ENCODE measurements at regions not wholly inside any gene's neighbourhood (a gene's known extent, or its start where the extent isn't known, plus 50 kb on each side); places are given as distances from the start of the nearest gene placed in this dataset.

DNA sequence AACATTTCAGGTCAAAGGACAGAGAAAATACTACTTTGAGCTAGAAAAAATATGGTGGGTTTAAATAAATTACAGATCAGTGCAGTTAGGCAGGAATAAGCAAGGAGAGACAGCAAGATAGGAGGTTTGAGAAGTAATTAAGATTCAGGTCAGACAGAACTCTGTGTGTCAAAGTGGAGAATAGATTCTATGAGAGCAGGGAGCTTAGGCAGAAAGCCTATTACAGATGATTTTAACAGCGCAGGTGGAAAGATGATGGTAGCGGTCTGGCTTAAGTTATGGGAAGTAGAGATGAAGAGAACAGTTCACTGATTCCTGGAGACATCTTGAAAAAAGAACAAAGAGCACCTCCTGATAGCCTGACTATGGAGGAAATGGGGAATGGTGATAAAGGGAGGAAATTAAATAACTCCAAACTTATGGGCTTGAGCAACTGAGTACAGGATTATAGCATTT lies 106.0 kb downstream of the APIP start (continued):
- TF ChIP-seq, protein P1, sequence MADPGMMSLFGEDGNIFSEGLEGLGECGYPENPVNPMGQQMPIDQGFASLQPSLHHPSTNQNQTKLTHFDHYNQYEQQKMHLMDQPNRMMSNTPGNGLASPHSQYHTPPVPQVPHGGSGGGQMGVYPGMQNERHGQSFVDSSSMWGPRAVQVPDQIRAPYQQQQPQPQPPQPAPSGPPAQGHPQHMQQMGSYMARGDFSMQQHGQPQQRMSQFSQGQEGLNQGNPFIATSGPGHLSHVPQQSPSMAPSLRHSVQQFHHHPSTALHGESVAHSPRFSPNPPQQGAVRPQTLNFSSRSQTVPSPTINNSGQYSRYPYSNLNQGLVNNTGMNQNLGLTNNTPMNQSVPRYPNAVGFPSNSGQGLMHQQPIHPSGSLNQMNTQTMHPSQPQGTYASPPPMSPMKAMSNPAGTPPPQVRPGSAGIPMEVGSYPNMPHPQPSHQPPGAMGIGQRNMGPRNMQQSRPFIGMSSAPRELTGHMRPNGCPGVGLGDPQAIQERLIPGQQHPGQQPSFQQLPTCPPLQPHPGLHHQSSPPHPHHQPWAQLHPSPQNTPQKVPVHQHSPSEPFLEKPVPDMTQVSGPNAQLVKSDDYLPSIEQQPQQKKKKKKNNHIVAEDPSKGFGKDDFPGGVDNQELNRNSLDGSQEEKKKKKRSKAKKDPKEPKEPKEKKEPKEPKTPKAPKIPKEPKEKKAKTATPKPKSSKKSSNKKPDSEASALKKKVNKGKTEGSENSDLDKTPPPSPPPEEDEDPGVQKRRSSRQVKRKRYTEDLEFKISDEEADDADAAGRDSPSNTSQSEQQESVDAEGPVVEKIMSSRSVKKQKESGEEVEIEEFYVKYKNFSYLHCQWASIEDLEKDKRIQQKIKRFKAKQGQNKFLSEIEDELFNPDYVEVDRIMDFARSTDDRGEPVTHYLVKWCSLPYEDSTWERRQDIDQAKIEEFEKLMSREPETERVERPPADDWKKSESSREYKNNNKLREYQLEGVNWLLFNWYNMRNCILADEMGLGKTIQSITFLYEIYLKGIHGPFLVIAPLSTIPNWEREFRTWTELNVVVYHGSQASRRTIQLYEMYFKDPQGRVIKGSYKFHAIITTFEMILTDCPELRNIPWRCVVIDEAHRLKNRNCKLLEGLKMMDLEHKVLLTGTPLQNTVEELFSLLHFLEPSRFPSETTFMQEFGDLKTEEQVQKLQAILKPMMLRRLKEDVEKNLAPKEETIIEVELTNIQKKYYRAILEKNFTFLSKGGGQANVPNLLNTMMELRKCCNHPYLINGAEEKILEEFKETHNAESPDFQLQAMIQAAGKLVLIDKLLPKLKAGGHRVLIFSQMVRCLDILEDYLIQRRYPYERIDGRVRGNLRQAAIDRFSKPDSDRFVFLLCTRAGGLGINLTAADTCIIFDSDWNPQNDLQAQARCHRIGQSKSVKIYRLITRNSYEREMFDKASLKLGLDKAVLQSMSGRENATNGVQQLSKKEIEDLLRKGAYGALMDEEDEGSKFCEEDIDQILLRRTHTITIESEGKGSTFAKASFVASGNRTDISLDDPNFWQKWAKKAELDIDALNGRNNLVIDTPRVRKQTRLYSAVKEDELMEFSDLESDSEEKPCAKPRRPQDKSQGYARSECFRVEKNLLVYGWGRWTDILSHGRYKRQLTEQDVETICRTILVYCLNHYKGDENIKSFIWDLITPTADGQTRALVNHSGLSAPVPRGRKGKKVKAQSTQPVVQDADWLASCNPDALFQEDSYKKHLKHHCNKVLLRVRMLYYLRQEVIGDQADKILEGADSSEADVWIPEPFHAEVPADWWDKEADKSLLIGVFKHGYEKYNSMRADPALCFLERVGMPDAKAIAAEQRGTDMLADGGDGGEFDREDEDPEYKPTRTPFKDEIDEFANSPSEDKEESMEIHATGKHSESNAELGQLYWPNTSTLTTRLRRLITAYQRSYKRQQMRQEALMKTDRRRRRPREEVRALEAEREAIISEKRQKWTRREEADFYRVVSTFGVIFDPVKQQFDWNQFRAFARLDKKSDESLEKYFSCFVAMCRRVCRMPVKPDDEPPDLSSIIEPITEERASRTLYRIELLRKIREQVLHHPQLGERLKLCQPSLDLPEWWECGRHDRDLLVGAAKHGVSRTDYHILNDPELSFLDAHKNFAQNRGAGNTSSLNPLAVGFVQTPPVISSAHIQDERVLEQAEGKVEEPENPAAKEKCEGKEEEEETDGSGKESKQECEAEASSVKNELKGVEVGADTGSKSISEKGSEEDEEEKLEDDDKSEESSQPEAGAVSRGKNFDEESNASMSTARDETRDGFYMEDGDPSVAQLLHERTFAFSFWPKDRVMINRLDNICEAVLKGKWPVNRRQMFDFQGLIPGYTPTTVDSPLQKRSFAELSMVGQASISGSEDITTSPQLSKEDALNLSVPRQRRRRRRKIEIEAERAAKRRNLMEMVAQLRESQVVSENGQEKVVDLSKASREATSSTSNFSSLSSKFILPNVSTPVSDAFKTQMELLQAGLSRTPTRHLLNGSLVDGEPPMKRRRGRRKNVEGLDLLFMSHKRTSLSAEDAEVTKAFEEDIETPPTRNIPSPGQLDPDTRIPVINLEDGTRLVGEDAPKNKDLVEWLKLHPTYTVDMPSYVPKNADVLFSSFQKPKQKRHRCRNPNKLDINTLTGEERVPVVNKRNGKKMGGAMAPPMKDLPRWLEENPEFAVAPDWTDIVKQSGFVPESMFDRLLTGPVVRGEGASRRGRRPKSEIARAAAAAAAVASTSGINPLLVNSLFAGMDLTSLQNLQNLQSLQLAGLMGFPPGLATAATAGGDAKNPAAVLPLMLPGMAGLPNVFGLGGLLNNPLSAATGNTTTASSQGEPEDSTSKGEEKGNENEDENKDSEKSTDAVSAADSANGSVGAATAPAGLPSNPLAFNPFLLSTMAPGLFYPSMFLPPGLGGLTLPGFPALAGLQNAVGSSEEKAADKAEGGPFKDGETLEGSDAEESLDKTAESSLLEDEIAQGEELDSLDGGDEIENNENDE (IDR thresholded peaks at IDR 0.05; ENCODE audit: insufficient replicate concordance, low read length), result no peak
- TF ChIP-seq POU5F1 (IDR thresholded peaks at IDR 0.05; ENCODE audit: low read depth, low read length) (no peak), TAF1 (IDR thresholded peaks at IDR 0.05; ENCODE audit: low read depth, low read length) (no peak), CHD1 (IDR thresholded peaks at IDR 0.05; ENCODE audit: low read depth, low read length) (no peak)
- TF ChIP-seq, protein P2, sequence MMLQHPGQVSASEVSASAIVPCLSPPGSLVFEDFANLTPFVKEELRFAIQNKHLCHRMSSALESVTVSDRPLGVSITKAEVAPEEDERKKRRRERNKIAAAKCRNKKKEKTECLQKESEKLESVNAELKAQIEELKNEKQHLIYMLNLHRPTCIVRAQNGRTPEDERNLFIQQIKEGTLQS (IDR thresholded peaks at IDR 0.05; ENCODE audit: insufficient read depth, low read depth, low read length), result no peak

All from H1 (cell line).